NCI-H2029 treated with DMSO at 0.1 percent for 48 hours (cell line): ENCODE measurements at regions not wholly inside any gene's neighbourhood (a gene's known extent, or its start where the extent isn't known, plus 50 kb on each side); places are given as distances from the start of the nearest gene placed in this dataset.

ENCODE experiments used
- DNase-seq: peaks from one replicate; lab custom pipeline; 2025; lab: John Stamatoyannopoulos, UW

- peak; percentile 67 for DNase-seq
These were observed 64.7 kb upstream of the PTPN13 start for GRCh38 chr4:86529436-86529835.

- DNase-seq: no peak
These were observed 63.9 kb upstream of the PTPN13 start for GRCh38 chr4:86530183-86530582.

DNA sequence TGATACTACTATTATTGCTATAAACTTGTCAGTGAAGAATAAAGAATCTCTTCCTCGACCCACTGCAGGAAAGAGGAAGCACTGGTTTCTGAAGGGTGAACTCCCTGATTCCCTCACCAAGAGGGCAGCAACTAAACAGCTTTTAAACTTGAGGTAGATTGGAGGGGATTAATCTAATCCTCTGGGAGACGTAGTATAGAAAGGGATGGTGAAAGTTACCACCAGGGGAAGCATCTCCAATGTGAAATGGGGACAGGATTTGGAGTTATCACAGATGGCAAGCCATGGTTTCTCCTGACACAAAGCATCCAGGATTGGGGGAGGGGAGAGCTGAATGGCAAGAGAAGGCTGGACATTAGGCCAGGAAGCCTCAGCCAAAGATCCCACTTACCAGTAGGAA, 62.7 kb upstream of the PTPN13 start:
- no peak for DNase-seq

GRCh38 chr4:86532851-86533250, 61.3 kb upstream of the PTPN13 start:
- DNase-seq: no peak

DNA sequence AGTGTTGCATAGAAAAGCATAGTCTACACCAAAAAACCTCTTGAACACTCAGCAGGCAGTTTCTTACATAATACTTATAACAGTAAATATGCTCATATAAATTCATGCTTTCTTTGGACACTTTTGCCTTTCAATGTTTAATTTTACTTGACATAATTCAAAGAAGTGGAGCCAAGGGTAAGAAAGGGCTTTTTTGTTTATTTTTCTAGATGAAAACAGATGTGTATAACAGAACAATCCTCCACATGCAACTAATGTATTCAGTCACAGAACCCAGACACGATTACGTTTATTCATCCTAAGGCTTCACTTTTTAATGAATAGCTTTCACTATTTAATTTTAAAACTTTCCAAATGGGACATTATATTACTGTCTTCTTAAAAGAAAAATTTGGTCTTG, 58.0 kb upstream of the PTPN13 start:
- DNase-seq: no peak

- DNase-seq: no peak
These were observed 51.6 kb upstream of the PTPN13 start for GRCh38 chr4:86542319-86543027.

GRCh38 chr4:86543080-86543479, 51.0 kb upstream of the PTPN13 start:
- no peak for DNase-seq

GRCh38 chr4:86543560-86544309, 50.4 kb upstream of the PTPN13 start:
- DNase-seq: no peak

DNA sequence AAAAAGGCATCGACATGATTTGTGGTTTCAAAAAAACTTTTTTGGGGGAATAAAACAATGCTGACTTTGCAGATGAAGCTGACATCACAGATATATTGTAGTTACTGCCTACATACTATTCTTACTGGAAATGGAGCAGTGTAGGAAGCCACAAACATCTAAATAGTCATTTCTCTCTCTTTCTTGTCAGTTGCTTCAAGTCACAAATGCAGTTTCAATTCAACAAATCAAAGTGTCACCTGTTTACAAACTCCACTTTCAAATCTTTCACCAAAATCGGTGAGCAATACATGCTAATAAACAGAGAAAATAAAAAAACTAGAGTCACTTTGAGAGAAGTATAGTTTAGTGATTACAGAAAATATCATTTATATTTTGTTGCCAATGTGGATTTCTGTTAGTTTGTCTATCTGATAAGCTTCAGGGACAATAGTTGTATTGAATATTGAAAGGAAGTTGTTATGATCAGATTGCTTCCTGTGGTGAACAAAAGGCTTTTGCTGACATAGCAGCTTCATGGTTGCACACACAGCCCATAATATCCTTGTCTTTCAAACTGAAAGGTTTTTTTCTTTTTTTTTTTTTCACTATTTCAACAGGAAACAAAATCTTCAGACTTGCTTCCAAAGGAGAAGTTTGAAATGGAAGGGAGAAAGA, 49.7 kb upstream of the PTPN13 start:
- DNase-seq: no peak
